Spleen (tissue), 11 donors: ENCODE measurements at regions not wholly inside any gene's neighbourhood (a gene's known extent, or its start where the extent isn't known, plus 50 kb on each side); places are given as distances from the start of the nearest gene placed in this dataset.
"Not testable (repeated sequence)": the region's sequence is repeated elsewhere in the genome, so short reads cannot be mapped to it uniquely, and the experiment has no call there.

Source experiments
- DNase-seq: peaks from one replicate; pipeline ENCODE4 v3.0.0-alpha.2; 2020
- H3K27ac ChIP-seq, 8 donors: fragments of 200-600 bp; sonication (generic) in 7 of 8; 1 replicate in 4 of 8; 2 replicates in 4 of 8; pipeline versions ENCODE4 v1.5.0 to v1.8.0; 2016 to 2021; ENCODE audit warnings: inconsistent platforms in 4 of 8, mild to moderate bottlenecking in 4 of 8, moderate library complexity in 1 of 8
- H3K27me3 ChIP-seq, 7 donors: fragments of 200-600 bp; sonication (generic) in 6 of 7; replicated peaks in 1 of 7; 1 replicate in 4 of 7; 2 replicates in 3 of 7; pipeline versions ENCODE4 v1.5.0 to v1.8.0; 2016 to 2021; ENCODE audit warnings: inconsistent platforms in 3 of 7, mild to moderate bottlenecking in 1 of 7
- H3K36me3 ChIP-seq, 6 donors: fragments of 200-600 bp; sonication (generic) in 5 of 6; 1 replicate in 4 of 6; 2 replicates in 2 of 6; pipeline versions ENCODE4 v1.5.0 to v1.8.0; 2016 to 2021; ENCODE audit warnings: inconsistent platforms in 2 of 6
- H3K4me1 ChIP-seq, 6 donors: fragments of 200-600 bp; sonication (generic) in 5 of 6; 1 replicate in 3 of 6; 2 replicates in 3 of 6; pipeline versions ENCODE4 v1.5.0 to v1.8.0; 2016 to 2021; ENCODE audit warnings: inconsistent platforms in 3 of 6
- H3K4me3 ChIP-seq, 8 donors: fragments of 200-600 bp; sonication (generic) in 7 of 8; 1 replicate in 4 of 8; 2 replicates in 4 of 8; pipeline versions ENCODE4 v1.5.0 to v1.8.0; 2016 to 2021; ENCODE audit warnings: inconsistent platforms in 4 of 8, mild to moderate bottlenecking in 4 of 8, moderate library complexity in 2 of 8
- H3K9me3 ChIP-seq, 8 donors: fragments of 200-600 bp; sonication (generic) in 7 of 8; 1 replicate in 4 of 8; 2 replicates in 4 of 8; pipeline versions ENCODE4 v1.5.0 to v1.8.0; 2016 to 2021; ENCODE audit warnings: inconsistent platforms in 4 of 8
- POLR2A ChIP-seq, 3 donors: fragments of 450-650 bp; IDR thresholded peaks; one replicate each; pipeline ENCODE4 v1.5.1; 2017; ENCODE audit warnings: antibody characterized with exemption in 3 of 3, mild to moderate bottlenecking in 1 of 3
- POLR2AphosphoS5 ChIP-seq, 3 donors: sonication (generic); formaldehyde crosslinking; IDR thresholded peaks; one replicate each; pipeline ENCODE4 v1.5.1; 2017; ENCODE audit warnings: antibody characterized with exemption in 3 of 3
- WGBS, 5 donors: extraction: QIAGEN DNeasy Blood & Tissue Kit in 3 of 5; methylation state at CpG; one replicate each; pipeline versions ENCODE4 v1.1.5 to v1.1.7; 2013 to 2018; 5-methylcytosine and 5-hydroxymethylcytosine counted together
- intact Hi-C: fragments of 100-400 bp; cut with DNase I; formaldehyde crosslinking; loops from one replicate; pipeline ENCODE4 v1.15.0; 2023; ENCODE audit warnings: low total_unique reads
- TF ChIP-seq, protein P1 (sequence below), 11 experiments: fragments of 200-600 bp in 7 of 11; fragments of 450-650 bp in 4 of 11; sonication (generic) in 4 of 11; IDR thresholded peaks in 8 of 11; conservative IDR thresholded peaks in 3 of 11; 1 replicate in 7 of 11; 2 replicates in 4 of 11; pipeline versions ENCODE4 v1.4.0 to v1.8.0; 2016 to 2021; ENCODE audit warnings: antibody characterized with exemption in 11 of 11, inconsistent platforms in 4 of 11, mild to moderate bottlenecking in 1 of 11
- donor health status: healthy with polysubstance abuse.
- donor health status: DM: no; HTN: no; CAD: no; lungs with moderate emphysema.
- donor health status: DM: no; HTN: no; CAD: no.
- donor health status: Bipolar disorder and iron deficiency.
- donor health status: healthy.
- donor health status: DM: no; HTN: no; CAD: no.
- donor health status: DM: yes; HTN: yes; CAD: no.

DNA sequence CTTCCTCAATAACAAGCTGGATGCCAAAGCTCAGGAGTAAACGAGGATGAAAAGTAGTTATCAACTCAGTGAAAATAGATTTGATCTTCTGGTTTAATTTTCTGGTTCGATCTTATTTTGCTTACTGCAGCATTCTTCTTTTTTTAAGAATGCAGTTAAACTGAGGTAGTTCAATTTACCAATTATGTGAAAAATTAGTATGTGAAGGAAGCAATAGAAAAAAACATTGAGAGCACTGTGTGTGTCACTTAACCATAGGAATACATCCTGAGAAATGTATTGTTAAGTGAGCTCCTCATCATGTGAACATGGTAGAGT lies 111.4 kb upstream of the TSPAN8 start:
- intact Hi-C loops = no loop called here
- WGBS, 5 donors = 63 to 79% (median 72%) methylated on average over 2 of the region's 2 CpGs
- no peak for TF ChIP-seq POLR2A (IDR thresholded peaks at IDR 0.05)
- TF ChIP-seq POLR2AphosphoS5 (IDR thresholded peaks at IDR 0.05) = no peak
- TF ChIP-seq, protein P1, sequence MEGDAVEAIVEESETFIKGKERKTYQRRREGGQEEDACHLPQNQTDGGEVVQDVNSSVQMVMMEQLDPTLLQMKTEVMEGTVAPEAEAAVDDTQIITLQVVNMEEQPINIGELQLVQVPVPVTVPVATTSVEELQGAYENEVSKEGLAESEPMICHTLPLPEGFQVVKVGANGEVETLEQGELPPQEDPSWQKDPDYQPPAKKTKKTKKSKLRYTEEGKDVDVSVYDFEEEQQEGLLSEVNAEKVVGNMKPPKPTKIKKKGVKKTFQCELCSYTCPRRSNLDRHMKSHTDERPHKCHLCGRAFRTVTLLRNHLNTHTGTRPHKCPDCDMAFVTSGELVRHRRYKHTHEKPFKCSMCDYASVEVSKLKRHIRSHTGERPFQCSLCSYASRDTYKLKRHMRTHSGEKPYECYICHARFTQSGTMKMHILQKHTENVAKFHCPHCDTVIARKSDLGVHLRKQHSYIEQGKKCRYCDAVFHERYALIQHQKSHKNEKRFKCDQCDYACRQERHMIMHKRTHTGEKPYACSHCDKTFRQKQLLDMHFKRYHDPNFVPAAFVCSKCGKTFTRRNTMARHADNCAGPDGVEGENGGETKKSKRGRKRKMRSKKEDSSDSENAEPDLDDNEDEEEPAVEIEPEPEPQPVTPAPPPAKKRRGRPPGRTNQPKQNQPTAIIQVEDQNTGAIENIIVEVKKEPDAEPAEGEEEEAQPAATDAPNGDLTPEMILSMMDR (IDR thresholded peaks at IDR 0.05 in 8 of 11, conservative IDR thresholded peaks at IDR 0.05 in 3 of 11) = no peak
- Histone ChIP-seq H3K27ac (no peak overlapping the region), H3K36me3 (no peaks in the 10 kb centered on the region), H3K4me3 (no peak overlapping the region), H3K9me3 (peaks cover 0 to 7% (median 0%) of the 10 kb centered on the region in 8 donors), H3K4me1 (no peaks in the 10 kb centered on the region), H3K27me3 (no peaks in the 10 kb centered on the region)
- DNase-seq = no peak

DNA sequence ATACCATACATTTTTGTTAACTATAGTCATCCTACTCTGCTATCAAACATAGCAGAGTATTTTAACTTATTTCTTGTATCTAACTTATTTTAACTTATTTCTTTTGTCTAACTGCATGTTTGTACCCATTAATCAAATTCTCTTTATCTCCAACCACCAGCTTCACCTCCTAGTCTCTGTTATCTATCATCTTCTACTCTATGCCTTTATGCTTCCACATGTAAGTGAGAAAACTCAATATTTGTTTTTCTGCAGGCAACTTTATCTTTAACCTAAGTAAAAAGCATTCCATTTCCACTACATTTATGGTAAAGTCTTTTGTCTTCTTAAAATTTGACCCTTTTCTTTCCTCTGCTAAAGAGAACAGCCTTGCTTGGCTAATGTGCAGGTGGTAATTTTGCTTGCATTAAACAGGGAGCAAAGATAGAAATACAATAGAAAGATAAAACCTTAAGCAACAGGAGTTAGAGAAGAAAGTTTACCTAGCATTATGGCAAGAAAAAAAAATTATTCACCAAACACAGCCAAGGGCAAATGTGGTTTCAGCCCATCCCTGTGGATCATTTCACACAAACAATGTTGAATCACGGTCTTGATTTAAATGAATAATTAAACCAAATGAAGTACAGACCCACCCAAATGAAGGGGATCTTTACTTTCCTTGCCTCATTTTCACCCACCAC lies 110.9 kb upstream of the TSPAN8 start:
- peaks cover 0 to 7% (median 0%) of the 10 kb centered on the region in 8 donors for H3K9me3 ChIP-seq
- intact Hi-C loops = no loop called here
- no peak overlapping the region for H3K4me3 ChIP-seq
- TF ChIP-seq, protein P1 (IDR thresholded peaks at IDR 0.05 in 8 of 11, conservative IDR thresholded peaks at IDR 0.05 in 3 of 11) = no peak
- no peak for TF ChIP-seq POLR2A (IDR thresholded peaks at IDR 0.05)
- DNase-seq = no peak
- no peaks in the 10 kb centered on the region for H3K4me1 ChIP-seq
- WGBS, 5 donors = 84 to 97% (median 89%) methylated on average over 1 of the region's 1 CpG
- H3K27me3 ChIP-seq = no peaks in the 10 kb centered on the region
- H3K36me3 ChIP-seq = no peaks in the 10 kb centered on the region
- H3K27ac ChIP-seq = no peak overlapping the region

DNA sequence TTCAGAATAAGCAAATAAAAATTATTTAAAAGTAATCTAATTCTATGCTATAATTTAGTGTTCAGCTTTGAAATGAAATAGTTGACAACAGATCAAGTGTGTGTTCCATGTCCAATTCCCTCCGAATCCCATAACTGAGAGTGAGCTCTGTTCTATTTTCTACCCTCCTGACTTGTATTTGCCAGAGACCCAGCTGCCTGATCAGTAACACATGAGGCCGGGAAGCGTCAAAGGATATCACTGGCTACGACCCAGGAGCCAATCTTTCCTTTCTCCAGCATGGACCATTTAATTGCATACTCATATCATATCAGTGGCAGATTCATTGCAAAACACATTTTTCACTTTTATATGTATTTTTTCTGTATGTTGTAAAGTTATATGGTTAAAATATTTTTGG lies 108.8 kb upstream of the TSPAN8 start:
- TF ChIP-seq POLR2A (IDR thresholded peaks at IDR 0.05) = no peak
- no peak overlapping the region for H3K27ac ChIP-seq
- WGBS, 5 donors = 79 to 91% (median 90%) methylated on average over 4 of the region's 4 CpGs
- peaks cover 0 to 7% (median 0%) of the 10 kb centered on the region in 8 donors for H3K9me3 ChIP-seq
- DNase-seq = no peak
- no peaks in the 10 kb centered on the region for H3K36me3 ChIP-seq
- no peaks in the 10 kb centered on the region for H3K4me1 ChIP-seq
- H3K4me3 ChIP-seq = no peak overlapping the region
- intact Hi-C loops = no loop called here
- H3K27me3 ChIP-seq = no peaks in the 10 kb centered on the region

DNA sequence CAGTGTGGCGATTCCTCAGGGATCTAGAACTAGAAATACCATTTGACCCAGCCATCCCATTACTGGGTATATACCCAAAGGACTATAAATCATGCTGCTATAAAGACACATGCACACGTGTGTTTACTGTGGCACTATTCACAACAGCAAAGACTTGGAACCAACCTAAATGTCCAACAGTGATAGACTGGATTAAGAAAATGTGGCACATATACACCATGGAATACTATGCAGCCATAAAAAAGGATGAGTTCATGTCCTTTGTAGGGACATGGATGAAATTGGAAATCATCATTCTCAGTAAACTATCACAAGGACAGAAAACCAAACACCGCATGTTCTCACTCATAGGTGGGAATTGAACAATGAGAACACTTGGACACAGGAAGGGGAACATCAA lies 107.9 kb upstream of the TSPAN8 start:
- H3K9me3 ChIP-seq, intact Hi-C loops, H3K4me1 ChIP-seq, H3K27me3 ChIP-seq, DNase-seq, H3K4me3 ChIP-seq, H3K27ac ChIP-seq, H3K36me3 ChIP-seq: not testable (repeated sequence)
- 71 to 94% (median 86%) methylated on average over 1 of the region's 3 CpGs for WGBS, 5 donors

DNA sequence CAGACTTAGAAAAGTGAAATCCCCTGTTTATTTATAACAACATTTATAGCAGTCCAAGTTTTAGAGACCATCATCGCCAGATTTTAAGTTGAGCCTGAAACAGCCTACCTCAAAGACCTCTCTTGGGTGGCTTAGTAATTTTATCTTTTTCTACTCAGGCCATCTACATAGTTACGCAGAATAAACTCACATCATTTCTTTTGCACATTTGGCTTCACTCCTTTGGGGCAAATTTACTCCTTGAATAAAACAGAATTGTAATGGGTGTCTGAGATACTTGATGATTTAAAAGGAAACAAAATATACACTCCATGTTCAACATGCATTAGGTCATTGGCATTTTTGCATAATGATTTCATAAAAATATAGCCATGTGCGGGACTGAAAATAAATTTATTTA lies 104.7 kb upstream of the TSPAN8 start:
- intact Hi-C loops = no loop called here
- 86 to 95% (median 88%) methylated on average over 3 of the region's 3 CpGs for WGBS, 5 donors

More for the DNA sequence above, 104.7 kb upstream of the TSPAN8 start:
- no peak overlapping the region for H3K4me3 ChIP-seq
- H3K4me1 ChIP-seq = no peaks in the 10 kb centered on the region
- DNase-seq = no peak
- no peaks in the 10 kb centered on the region for H3K27me3 ChIP-seq
- no peaks in the 10 kb centered on the region for H3K36me3 ChIP-seq
- TF ChIP-seq POLR2AphosphoS5 (IDR thresholded peaks at IDR 0.05) = no peak
- no peak for TF ChIP-seq POLR2A (IDR thresholded peaks at IDR 0.05)
- TF ChIP-seq, protein P1 (IDR thresholded peaks at IDR 0.05 in 8 of 11, conservative IDR thresholded peaks at IDR 0.05 in 3 of 11) = no peak
- peaks cover 0 to 7% (median 0%) of the 10 kb centered on the region in 8 donors for H3K9me3 ChIP-seq
- H3K27ac ChIP-seq = no peak overlapping the region
